Neural cell (in vitro differentiated cells): ENCODE measurements at regions not wholly inside any gene's neighbourhood (a gene's known extent, or its start where the extent isn't known, plus 50 kb on each side); places are given as distances from the start of the nearest gene placed in this dataset.

Experiments used
- H2AFZ ChIP-seq: fragments of 200-600, 300-800 bp; sonication (generic), shearing (Covaris generic); 2 replicates; pipeline ENCODE4 v1.6.0; 2014; ENCODE audit warnings: low read depth, mild to moderate bottlenecking, antibody characterized with exemption, low read length, moderate library complexity
- H3F3A ChIP-seq: fragments of 200-600 bp; shearing (Covaris generic); 2 replicates; pipeline ENCODE4 v1.6.1; 2016; ENCODE audit warnings: mild to moderate bottlenecking, moderate library complexity, mixed read lengths, antibody characterized with exemption, low read length; ENCODE audit not compliant: insufficient read depth, poor library complexity, severe bottlenecking
- H3K27ac ChIP-seq: fragments of 200-600, 300-800 bp; sonication (generic), shearing (Covaris generic); 2 replicates; pipeline ENCODE4 v1.5.1; 2014; ENCODE audit warnings: mild to moderate bottlenecking, low read length, moderate library complexity
- H3K27me3 ChIP-seq: fragments of 300-800, 200-600 bp; sonication (generic), shearing (Covaris generic); 2 replicates; pipeline ENCODE4 v1.6.0; 2014; ENCODE audit warnings: mild to moderate bottlenecking, low read depth, low read length, moderate library complexity; ENCODE audit not compliant: insufficient read depth
- H3K36me3 ChIP-seq: fragments of 300-800, 200-600 bp; sonication (generic), shearing (Covaris generic); 2 replicates; pipeline ENCODE4 v1.5.1; 2014; ENCODE audit warnings: mild to moderate bottlenecking, antibody characterized with exemption, low read length, moderate library complexity; ENCODE audit not compliant: insufficient read depth
- H3K4me2 ChIP-seq: fragments of 300-800, 200-600 bp; sonication (generic), shearing (Covaris generic); 2 replicates; pipeline ENCODE4 v1.6.0; 2014; ENCODE audit warnings: mild to moderate bottlenecking, low read length
- H3K4me3 ChIP-seq: fragments of 300-800, 200-600 bp; sonication (generic), shearing (Covaris generic); 2 replicates; pipeline ENCODE4 v1.5.1; 2014; ENCODE audit warnings: mild to moderate bottlenecking, low read length, moderate library complexity
- H3K79me2 ChIP-seq: fragments of 200-600 bp; shearing (Covaris generic); replicated peaks from 2 replicates; pipeline ENCODE4 v1.6.0; 2014; ENCODE audit warnings: mild to moderate bottlenecking, low read length, moderate library complexity; ENCODE audit not compliant: insufficient read depth
- H3K9ac ChIP-seq: fragments of 300-800, 200-600 bp; sonication (generic), shearing (Covaris generic); 2 replicates; pipeline ENCODE4 v1.6.1; 2016; ENCODE audit warnings: mild to moderate bottlenecking, low read length, mixed read lengths
- H3K9me2 ChIP-seq: fragments of 200-600 bp; shearing (Covaris generic); 2 replicates; pipeline ENCODE4 v1.6.1; 2016; ENCODE audit warnings: mild to moderate bottlenecking, low read length, mixed read lengths; ENCODE audit not compliant: insufficient read depth
- H3K9me3 ChIP-seq: fragments of 200-600, 300-800 bp; sonication (generic), shearing (Covaris generic); 2 replicates; pipeline ENCODE4 v1.6.1; 2016; ENCODE audit warnings: mild to moderate bottlenecking, mixed run types, low read length, moderate library complexity, mixed read lengths
- H4K20me1 ChIP-seq: fragments of 200-600 bp; shearing (Covaris generic); 2 replicates; pipeline ENCODE4 v1.6.1; 2016; ENCODE audit warnings: mild to moderate bottlenecking, mixed run types; ENCODE audit not compliant: insufficient read depth
- EP300 ChIP-seq: fragments of 450-650 bp; conservative IDR thresholded peaks from 2 replicates; pipeline ENCODE4 v1.6.1; 2014; ENCODE audit warnings: antibody characterized with exemption, mild to moderate bottlenecking, moderate library complexity; ENCODE audit not compliant: poor library complexity, severe bottlenecking
- EZH2 ChIP-seq: fragments of 200-600, 300-800 bp; shearing (Covaris generic), sonication (generic); IDR thresholded peaks from 2 replicates; pipeline ENCODE4 v1.6.1; 2014; ENCODE audit warnings: antibody characterized with exemption, low read length, borderline replicate concordance, mild to moderate bottlenecking; ENCODE audit not compliant: insufficient read depth, poor library complexity, severe bottlenecking
- MXI1 ChIP-seq: fragments of 450-650 bp; conservative IDR thresholded peaks from 2 replicates; pipeline ENCODE4 v1.6.1; 2014; ENCODE audit warnings: antibody characterized with exemption, mild to moderate bottlenecking; ENCODE audit not compliant: poor library complexity, severe bottlenecking
- POLR2AphosphoS5 ChIP-seq: IDR thresholded peaks from 2 replicates; pipeline ENCODE4 v1.6.1; 2012
- RAD21 ChIP-seq: fragments of 450-650 bp; conservative IDR thresholded peaks from 2 replicates; pipeline ENCODE4 v1.6.1; 2014; ENCODE audit warnings: antibody characterized with exemption, mild to moderate bottlenecking, moderate library complexity
- SMC3 ChIP-seq: fragments of 450-650 bp; conservative IDR thresholded peaks from 2 replicates; pipeline ENCODE4 v1.6.1; 2014; ENCODE audit warnings: antibody characterized with exemption, mild to moderate bottlenecking, moderate library complexity; ENCODE audit not compliant: poor library complexity
- TAF1 ChIP-seq: IDR thresholded peaks from 2 replicates; pipeline ENCODE4 v1.6.1; 2012; ENCODE audit warnings: low read depth
- TF ChIP-seq, protein P1 (sequence below): fragments of 450-650 bp; IDR thresholded peaks from 2 replicates; pipeline ENCODE4 v1.5.1; 2014; ENCODE audit warnings: antibody characterized with exemption, mild to moderate bottlenecking, moderate library complexity; ENCODE audit not compliant: poor library complexity, severe bottlenecking
- TF ChIP-seq, protein P2 (sequence below): IDR thresholded peaks from 2 replicates; pipeline ENCODE4 v1.6.1; 2012; ENCODE audit warnings: borderline replicate concordance

DNA sequence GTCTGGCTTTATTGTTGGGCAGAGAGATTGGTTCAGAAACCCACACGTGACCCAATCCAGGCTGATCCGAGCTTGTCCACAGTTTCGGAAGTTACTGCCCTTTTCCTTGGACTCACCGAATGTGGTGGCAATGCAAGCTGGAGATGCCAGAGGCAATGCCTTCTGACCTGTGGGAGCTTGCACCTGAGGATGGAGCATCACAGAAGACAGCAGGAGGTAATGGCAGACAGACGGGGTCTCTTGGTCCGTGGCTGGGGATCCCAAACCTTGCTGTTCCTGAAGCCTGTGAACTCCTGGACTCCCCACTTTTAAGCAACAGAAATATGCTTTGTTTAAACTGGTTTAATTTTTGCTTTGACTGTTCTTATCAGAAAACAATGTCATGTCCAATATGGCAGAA is 265.2 kb upstream of the IRX1 start:
- no peak overlapping the region for H3K27ac ChIP-seq
- no peaks in the 10 kb centered on the region for H4K20me1 ChIP-seq
- no peaks in the 10 kb centered on the region for H3K79me2 ChIP-seq
- no peak for TF ChIP-seq EZH2
- TF ChIP-seq, protein P1, sequence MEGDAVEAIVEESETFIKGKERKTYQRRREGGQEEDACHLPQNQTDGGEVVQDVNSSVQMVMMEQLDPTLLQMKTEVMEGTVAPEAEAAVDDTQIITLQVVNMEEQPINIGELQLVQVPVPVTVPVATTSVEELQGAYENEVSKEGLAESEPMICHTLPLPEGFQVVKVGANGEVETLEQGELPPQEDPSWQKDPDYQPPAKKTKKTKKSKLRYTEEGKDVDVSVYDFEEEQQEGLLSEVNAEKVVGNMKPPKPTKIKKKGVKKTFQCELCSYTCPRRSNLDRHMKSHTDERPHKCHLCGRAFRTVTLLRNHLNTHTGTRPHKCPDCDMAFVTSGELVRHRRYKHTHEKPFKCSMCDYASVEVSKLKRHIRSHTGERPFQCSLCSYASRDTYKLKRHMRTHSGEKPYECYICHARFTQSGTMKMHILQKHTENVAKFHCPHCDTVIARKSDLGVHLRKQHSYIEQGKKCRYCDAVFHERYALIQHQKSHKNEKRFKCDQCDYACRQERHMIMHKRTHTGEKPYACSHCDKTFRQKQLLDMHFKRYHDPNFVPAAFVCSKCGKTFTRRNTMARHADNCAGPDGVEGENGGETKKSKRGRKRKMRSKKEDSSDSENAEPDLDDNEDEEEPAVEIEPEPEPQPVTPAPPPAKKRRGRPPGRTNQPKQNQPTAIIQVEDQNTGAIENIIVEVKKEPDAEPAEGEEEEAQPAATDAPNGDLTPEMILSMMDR, result no peak
- TF ChIP-seq, protein P2, sequence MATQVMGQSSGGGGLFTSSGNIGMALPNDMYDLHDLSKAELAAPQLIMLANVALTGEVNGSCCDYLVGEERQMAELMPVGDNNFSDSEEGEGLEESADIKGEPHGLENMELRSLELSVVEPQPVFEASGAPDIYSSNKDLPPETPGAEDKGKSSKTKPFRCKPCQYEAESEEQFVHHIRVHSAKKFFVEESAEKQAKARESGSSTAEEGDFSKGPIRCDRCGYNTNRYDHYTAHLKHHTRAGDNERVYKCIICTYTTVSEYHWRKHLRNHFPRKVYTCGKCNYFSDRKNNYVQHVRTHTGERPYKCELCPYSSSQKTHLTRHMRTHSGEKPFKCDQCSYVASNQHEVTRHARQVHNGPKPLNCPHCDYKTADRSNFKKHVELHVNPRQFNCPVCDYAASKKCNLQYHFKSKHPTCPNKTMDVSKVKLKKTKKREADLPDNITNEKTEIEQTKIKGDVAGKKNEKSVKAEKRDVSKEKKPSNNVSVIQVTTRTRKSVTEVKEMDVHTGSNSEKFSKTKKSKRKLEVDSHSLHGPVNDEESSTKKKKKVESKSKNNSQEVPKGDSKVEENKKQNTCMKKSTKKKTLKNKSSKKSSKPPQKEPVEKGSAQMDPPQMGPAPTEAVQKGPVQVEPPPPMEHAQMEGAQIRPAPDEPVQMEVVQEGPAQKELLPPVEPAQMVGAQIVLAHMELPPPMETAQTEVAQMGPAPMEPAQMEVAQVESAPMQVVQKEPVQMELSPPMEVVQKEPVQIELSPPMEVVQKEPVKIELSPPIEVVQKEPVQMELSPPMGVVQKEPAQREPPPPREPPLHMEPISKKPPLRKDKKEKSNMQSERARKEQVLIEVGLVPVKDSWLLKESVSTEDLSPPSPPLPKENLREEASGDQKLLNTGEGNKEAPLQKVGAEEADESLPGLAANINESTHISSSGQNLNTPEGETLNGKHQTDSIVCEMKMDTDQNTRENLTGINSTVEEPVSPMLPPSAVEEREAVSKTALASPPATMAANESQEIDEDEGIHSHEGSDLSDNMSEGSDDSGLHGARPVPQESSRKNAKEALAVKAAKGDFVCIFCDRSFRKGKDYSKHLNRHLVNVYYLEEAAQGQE, result no peak
- no peak for TF ChIP-seq TAF1
- TF ChIP-seq MXI1, result no peak
- no peak for TF ChIP-seq EP300
- TF ChIP-seq POLR2AphosphoS5, result no peak
- TF ChIP-seq SMC3, result no peak
- TF ChIP-seq RAD21, result no peak
- no peaks in the 10 kb centered on the region for H3K36me3 ChIP-seq
- H3F3A ChIP-seq, result no peaks in the 10 kb centered on the region
- no peak overlapping the region for H2AFZ ChIP-seq
- H3K4me3 ChIP-seq, result no peak overlapping the region
- H3K9me3 ChIP-seq, result no peaks in the 10 kb centered on the region
- no peak overlapping the region for H3K9ac ChIP-seq
- H3K27me3 ChIP-seq, result no peaks in the 10 kb centered on the region
- H3K4me2 ChIP-seq, result no peak overlapping the region
- H3K9me2 ChIP-seq, result no peaks in the 10 kb centered on the region

DNA sequence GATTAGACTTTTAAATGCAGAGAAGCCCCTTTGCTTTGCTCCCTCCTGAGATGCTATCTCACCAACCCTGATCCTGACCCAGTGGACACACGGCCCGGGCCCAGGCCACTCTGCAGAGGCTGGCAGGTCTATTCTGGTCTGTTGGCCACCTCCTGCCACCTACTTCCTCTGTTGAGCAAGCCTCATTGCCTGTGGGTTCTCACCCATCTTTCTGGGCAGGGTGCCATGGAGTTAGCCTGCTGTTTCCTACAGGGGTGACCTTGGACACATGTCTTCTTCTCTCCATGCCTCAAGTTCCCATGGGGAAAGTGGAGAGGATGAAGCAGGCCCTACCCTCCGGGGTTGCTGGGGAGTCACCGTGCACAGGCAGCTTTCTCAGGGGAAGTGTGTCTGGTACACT is 266.2 kb upstream of the IRX1 start:
- Histone ChIP-seq H3K9me3 (no peaks in the 10 kb centered on the region), H3K79me2 (no peaks in the 10 kb centered on the region), H3K36me3 (no peaks in the 10 kb centered on the region), H4K20me1 (no peaks in the 10 kb centered on the region), H3K4me3 (no peak overlapping the region), H3K9me2 (no peaks in the 10 kb centered on the region), H3K27ac (no peak overlapping the region), H3K4me2 (no peak overlapping the region), H2AFZ (no peak overlapping the region), H3F3A (no peaks in the 10 kb centered on the region), H3K9ac (no peak overlapping the region), H3K27me3 (no peaks in the 10 kb centered on the region)
- no peak for TF ChIP-seq RAD21
- no peak for TF ChIP-seq POLR2AphosphoS5
- TF ChIP-seq EZH2, result no peak
- TF ChIP-seq, protein P2, result no peak
- TF ChIP-seq TAF1, result no peak
- TF ChIP-seq SMC3, result no peak
- TF ChIP-seq EP300, result no peak
- TF ChIP-seq MXI1, result no peak
- TF ChIP-seq, protein P1, result no peak
